Embryonic facial prominence (tissue), 1 donor: ENCODE measurements at regions not wholly inside any gene's neighbourhood (a gene's known extent, or its start where the extent isn't known, plus 50 kb on each side); places are given as distances from the start of the nearest gene placed in this dataset.

Experiments used
- DNase-seq: peaks from one replicate; pipeline ENCODE4 v3.0.0-alpha.2; 2016; ENCODE audit errors: extremely low spot score

GRCh38 chr2:52857722-52858121, 909.9 kb upstream of the CHAC2 start:
- no peak for DNase-seq

DNA sequence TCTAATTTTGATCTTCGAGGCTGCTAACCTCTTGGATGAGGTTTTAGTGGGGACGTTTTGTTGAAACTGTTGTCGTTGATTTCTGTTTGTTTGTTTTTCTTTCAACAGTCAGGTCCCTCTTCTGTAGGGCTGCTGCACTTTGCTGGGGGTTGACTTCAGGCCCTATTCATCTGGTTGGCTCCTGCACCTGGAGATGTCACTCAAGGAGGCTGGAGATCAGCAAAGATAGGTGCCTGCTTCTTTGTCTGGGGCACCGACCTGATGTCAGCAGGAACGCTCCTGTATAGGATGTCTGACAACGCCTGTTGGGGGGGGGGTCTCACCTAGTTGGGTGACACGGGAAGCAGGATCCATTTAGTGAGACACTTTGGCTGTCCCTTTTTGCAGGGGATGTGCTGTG, 915.6 kb upstream of the CHAC2 start:
- DNase-seq: no peak

DNA sequence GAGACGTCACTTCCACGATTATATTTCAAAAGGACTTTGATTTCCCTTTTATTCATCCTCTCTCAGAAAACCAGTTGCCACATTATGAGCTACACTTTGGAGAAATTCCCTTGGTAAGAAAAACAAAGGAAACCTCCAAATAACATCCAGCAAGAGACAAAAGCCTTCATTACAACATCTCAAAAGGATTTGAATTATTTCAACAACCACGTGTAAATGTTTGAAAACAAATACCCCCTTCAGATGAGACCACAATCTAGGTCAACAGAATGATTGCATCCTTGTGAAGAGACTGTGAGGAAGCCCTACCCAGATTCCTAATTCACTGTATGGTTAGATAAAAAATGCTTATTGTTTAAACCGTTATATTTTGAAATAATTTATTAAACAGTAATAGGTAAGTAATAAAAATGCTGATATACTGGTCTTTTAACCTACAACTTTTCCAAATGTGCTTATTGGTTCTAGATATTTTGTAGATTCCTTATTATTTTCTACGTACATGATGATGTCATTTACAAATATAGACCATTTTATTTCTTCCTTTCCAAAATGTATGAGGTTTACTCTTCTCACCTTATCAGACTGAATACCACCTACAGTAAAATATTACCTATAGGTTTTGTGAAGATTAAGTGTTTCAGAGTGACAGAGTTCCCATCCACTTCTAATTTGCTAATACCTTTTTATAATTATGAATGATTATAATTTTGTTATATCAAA, 922.7 kb upstream of the CHAC2 start:
- DNase-seq: no peak

GRCh38 chr2:52835909-52836308, 931.7 kb upstream of the CHAC2 start:
- DNase-seq: no peak

GRCh38 chr2:52831216-52831615, 936.4 kb upstream of the CHAC2 start:
- no peak for DNase-seq

GRCh38 chr2:52828112-52828511, 939.5 kb upstream of the CHAC2 start:
- no peak for DNase-seq

DNA sequence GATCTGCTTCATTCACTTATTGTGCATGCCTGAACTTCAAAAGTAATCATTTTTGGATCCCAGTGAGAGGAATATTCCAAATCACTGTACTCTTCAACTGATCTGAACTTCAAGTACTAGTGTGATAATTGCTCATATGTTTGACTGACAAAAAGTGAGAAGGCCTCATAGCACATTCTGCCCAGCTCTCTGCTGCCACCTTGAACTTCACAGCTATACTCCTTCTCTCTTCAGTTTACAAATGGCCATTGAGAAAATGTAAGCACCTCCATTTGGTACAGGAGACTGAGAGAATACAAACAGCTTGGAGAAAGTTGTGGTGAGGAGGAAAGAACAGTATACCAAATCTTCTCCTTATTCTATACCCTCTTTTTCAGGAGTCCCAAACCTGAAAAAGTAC, 946.0 kb upstream of the CHAC2 start:
- no peak for DNase-seq

DNA sequence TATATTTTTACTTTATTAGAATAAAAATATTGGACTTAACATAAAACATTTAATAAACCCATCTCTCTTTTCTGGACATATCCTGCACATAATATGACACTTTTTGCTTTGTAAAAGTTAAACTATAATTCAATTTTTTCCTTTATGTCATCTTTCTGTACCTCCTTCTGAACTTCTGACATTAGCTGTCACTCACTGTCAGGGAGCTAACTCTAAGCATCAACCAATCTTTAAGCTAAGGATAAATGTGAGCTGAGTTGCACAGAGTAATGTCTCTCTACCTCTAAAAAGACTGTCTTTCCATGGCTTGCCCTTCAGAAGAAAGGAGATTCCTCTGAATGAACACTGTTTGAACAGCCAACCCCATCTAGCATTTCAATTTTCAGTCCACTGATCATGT, 948.6 kb upstream of the CHAC2 start:
- no peak for DNase-seq

DNA sequence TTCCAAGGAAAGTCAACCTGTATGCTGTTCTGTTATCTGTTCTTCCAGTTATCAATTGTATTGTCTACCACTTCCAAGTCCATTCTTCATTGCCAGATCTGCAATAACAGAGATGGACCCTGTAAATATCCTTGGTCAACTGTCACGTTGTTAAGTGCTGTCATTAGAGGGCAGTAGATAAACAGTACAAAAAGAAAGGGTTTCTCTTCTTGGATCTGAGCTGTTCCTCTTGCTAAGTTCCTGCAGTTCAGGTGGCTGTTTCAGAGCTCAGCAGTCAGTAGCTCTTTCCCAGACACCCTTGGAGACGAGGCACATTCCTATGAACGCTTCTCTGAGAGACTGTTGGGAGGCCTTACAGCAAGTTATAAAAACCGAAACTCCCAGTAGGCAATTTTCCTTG, 957.1 kb upstream of the CHAC2 start:
- DNase-seq: no peak

DNA sequence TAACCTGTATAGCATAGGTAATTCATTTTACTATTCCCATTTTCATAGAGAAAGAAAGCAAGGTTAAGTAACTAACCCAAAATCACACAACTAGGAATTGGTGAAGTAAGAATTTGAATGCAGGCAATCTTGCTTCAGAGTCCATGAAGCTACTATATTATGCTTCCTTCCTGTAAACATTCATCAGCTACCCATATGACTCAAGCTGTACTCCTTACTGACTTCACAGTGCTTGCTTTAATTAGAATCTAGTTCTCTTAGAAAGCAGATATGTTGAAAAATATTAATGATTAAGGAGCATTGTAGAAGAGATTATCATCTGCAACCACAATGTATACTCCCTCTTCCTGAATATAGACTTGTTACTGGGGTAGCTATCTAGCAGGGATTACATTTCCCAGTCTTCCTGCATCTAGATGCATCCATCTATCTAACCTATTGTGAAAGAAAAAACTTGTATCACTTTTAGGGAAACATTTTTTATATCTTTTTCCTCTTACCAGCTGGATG, 961.6 kb upstream of the CHAC2 start:
- no peak for DNase-seq

DNA sequence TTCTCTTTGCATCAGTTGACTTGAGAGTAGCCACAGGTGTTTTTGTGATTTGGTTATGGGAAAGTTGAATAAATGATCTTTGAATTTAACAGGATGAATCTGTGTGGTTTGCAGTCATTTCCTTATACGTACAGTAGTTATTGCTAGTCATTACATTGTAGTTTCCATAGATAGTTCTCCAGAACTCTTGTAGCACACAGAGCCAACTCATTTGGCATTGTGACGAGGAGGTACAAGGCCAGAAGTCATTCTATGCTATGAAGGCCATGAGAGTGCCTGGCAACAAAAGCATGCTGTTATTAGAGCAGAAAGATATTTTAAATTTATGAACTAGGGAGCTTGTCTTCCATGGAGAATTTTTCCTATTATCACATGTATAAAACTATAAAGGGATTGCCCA, 973.0 kb upstream of the CHAC2 start:
- no peak for DNase-seq

DNA sequence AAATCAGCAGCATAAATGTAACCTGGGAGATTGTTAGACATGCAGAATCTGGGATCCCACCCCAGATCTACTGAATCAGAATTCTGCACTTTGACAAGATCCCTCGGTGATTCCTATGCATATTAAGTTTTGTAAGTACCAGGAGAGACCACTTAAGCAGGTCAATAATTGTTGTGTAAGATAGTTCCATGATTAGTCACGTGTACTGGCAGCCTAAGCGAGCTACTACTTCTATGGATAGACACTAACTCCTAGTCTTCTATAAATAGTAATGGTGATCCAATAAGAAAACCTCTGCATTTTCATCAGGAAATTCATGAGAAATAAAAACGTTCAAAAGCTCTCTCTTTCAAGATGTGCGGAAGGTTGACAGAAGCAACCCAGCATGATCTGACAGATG, 988.2 kb upstream of the CHAC2 start:
- DNase-seq: no peak

GRCh38 chr2:52776571-52776970, 991.0 kb upstream of the CHAC2 start:
- no peak for DNase-seq

DNA sequence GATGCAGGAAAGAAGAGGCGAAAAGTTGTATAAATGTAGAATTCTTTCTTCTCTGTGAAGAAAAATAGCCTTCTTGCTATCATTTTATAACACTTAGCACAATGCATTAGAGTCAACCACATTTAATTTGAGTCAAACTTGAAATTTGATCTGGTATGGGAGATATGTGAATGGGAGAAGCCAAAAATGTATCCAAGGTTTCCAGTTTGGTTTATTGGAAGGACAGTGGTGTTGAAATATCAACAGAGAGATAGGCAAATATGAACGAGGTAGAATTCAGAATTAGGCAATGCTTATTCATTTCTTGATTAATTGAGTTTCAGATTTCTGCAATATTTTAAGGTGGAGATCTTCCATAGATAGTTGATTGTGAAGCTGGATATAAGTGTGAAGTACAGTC, 991.9 kb upstream of the CHAC2 start:
- DNase-seq: no peak

DNA sequence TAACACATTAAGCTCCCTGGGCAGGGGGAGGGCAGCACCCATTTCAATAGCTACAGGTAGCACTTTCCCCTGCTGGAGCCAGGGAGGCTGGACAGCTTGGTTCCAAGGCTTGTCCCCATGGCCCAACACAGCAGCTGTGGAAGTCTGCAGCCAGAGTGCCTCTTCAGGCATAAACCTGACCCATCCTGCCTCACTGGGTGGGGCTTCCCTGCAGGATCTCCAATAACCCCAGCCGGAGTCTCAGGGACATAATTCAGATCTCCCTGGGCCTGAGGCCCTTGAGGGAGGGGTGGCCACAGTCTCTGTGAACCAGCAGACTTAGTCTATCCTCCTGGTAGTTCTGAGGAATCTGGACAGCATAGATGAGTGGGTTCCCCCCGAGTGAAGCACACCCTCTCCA, 1001.9 kb upstream of the CHAC2 start:
- DNase-seq: no peak

DNA sequence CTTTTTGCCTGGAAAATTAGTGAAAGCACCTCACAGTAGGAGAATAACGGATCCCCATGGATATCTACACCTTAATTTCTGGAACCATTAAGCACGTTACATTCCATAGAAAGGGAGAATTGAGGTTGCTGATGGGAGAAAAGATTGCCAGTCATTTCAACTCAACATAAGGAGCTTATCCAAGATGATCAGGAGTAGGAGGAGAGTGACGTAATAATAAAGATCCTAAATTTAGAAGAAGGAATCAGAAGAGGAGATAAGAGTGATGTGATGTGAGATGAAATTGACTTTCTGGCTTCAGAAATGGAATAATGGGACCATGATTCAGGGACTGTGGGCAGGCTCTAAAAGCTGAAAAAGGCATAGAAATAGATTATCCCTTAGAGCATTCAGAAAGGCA, 1017.8 kb upstream of the CHAC2 start:
- no peak for DNase-seq

GRCh38 chr2:52745144-52745543, 1022.5 kb upstream of the CHAC2 start:
- DNase-seq: no peak

DNA sequence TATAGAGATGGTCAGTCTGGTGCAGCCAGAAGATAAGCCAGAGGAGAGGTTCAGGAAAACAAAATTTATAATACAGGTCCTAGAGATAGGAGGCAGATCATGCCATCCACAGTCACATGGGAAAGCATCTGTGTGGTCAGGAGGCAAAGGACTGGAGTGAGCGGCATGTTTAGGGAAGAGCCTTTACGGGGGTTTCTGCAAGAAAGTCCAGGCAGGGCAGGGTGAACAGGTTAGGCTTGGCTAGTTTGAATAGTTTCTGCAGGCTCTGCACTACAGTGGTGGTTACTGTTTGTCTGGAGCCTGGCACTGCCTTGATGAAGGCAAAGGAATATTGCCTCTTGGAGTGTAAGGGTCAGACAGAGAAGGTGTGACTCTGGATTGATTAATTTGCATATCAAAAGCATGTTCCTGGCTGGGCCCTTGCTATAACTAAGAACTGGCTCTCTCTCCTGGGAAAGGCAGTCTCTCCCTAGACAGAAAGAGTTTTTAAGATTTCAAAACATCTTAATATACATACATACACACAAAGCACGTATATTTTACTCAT, 1034.7 kb upstream of the CHAC2 start:
- no peak for DNase-seq

DNA sequence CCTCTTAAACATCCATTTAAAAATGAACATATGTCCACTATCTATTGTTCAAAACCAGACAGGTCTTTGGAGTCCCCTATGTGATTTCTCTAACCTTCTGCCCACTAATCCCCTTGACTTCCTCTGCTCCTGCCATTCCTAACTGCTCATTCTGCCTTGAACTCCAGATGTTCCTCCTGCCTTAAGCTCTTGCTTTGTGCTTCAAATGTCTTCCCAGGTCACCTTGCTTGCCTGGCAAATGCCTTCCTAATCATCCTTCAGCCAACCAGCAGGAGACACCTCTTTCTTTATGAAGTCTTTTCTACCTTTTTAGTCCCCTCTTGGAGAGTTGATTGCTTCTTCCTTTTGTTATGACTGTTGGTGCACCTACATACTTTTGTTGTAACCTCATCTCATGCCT, 1043.0 kb upstream of the CHAC2 start:
- DNase-seq: no peak

- no peak for DNase-seq
Observed at GRCh38 chr2:52717836-52718235, 1049.8 kb upstream of the CHAC2 start.

DNA sequence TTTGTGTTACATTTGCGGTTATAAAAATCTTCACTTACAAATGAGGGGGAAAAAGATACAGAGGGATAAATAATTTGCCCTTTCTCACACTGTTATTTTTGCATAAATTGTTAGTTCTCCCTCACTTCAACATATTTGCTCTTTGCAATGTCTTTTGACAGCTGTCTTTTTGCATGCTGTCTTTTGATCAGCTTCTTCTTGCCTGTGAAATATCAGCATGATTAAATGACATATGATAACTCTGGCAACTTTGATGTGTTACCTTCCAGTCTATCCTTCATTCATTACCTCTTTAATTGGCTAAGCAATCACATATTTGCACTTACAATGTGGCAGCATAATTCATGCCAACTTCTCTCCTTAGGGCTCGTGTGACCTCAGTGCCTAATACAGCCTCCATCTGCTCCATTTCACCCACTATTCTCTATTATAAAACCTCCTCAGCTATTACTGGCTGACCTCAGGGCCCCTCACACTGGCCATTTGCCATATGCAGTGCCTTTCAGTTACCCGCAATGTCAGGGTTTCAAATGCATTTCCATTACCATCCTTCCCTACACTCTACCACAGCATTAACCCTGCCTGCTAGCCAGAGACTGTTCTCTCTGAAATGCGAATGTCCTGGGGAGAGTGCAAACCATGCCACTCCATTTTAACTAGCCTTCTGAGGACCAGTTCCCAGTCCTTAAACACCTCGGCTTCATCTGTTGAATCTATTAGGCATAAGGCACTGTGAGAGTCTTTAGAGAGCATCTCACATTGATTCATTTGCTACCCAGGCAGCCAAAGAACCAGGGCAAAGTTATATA, 1056.6 kb upstream of the CHAC2 start:
- DNase-seq: no peak

DNA sequence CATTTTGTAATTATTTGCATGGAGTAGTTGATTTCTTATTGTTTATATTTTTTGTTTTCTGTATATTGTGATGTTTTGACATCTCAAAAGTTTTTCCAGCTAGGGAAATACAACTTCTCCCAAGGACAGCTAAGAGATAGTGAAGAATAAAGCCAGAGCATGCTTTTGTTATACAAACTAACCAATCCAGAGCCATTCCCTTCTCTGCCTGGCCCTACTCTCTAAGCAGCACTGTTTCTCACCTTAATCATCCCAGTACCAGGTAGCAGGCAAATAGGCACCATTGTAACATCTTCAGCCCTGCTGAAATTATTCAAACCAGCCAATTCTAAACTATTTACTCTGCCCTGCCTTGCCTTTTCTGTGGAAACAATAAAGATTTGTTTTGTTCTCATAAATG, 1063.4 kb upstream of the CHAC2 start:
- no peak for DNase-seq

DNA sequence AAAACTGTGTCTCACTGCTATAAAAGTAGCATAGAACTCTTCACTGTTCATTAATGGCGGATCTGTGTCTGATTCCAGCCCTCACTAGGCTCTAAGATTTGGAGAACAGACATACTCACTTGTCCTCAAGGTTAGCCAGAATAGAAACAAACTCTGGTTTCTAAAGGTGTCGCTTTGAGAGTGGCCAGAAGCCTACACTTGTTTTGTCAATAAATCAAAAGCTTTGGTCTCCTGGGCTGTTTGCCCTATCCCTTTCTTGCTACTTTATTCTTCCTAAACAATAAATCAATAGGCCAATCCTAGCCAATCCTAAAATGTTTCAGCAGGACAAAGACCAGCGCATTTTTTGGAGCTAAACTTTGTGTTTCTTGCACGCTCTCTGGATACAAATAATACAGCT, 1064.6 kb upstream of the CHAC2 start:
- no peak for DNase-seq
